OCI-LY1 (cell line): ENCODE measurements at regions not wholly inside any gene's neighbourhood (a gene's known extent, or its start where the extent isn't known, plus 50 kb on each side); places are given as distances from the start of the nearest gene placed in this dataset.

ENCODE experiments used
- H2AFZ ChIP-seq: fragments of 200-600 bp; sonication (generic), shearing (Covaris generic); 2 replicates; pipeline ENCODE4 v1.6.0; 2014; ENCODE audit warnings: antibody characterized with exemption, mild to moderate bottlenecking, low read length
- H3F3A ChIP-seq: fragments of 200-600 bp; sonication (generic), shearing (Covaris generic); 2 replicates; pipeline ENCODE4 v1.6.0; 2014; ENCODE audit warnings: mild to moderate bottlenecking, antibody characterized with exemption, low read length, moderate library complexity; ENCODE audit not compliant: insufficient read depth
- H3K27ac ChIP-seq: fragments of 200-600 bp; sonication (generic); 2 replicates; pipeline ENCODE4 v1.5.1; 2014; ENCODE audit warnings: low read length, mixed run types, mild to moderate bottlenecking, low read depth; ENCODE audit not compliant: poor library complexity, severe bottlenecking
- H3K27me3 ChIP-seq: fragments of 200-600 bp; sonication (generic); 2 replicates; pipeline ENCODE4 v1.6.0; 2014; ENCODE audit warnings: antibody characterized with exemption, mild to moderate bottlenecking, low read length, moderate library complexity; ENCODE audit not compliant: insufficient read depth
- H3K36me3 ChIP-seq: fragments of 200-600 bp; sonication (generic); 2 replicates; pipeline ENCODE4 v1.6.1; 2014; ENCODE audit warnings: mild to moderate bottlenecking, antibody characterized with exemption, low read length, moderate library complexity, mixed read lengths; ENCODE audit not compliant: insufficient read depth
- H3K4me1 ChIP-seq: fragments of 200-600 bp; sonication (generic); 2 replicates; pipeline ENCODE4 v1.5.1; 2014; ENCODE audit warnings: mild to moderate bottlenecking, low read length, moderate library complexity; ENCODE audit not compliant: insufficient read depth, severe bottlenecking
- H3K4me2 ChIP-seq: fragments of 200-600 bp; sonication (generic), shearing (Covaris generic); 2 replicates; pipeline ENCODE4 v1.6.1; 2014; ENCODE audit warnings: low read length
- H3K4me3 ChIP-seq: fragments of 200-600 bp; sonication (generic); 2 replicates; pipeline ENCODE4 v1.5.1; 2014; ENCODE audit warnings: low read length, low read depth, mild to moderate bottlenecking, mixed read lengths; ENCODE audit not compliant: poor library complexity, severe bottlenecking
- H3K79me2 ChIP-seq: fragments of 200-600 bp; shearing (Covaris generic); 2 replicates; pipeline ENCODE4 v1.6.1; 2016; ENCODE audit warnings: mixed run types, low read length, mixed read lengths; ENCODE audit not compliant: insufficient read depth
- H3K9ac ChIP-seq: fragments of 200-600 bp; sonication (generic), shearing (Covaris generic); 2 replicates; pipeline ENCODE4 v1.6.1; 2014; ENCODE audit warnings: mild to moderate bottlenecking, low read length, mixed read lengths
- H3K9me2 ChIP-seq: fragments of 200-600 bp; sonication (generic), shearing (Covaris generic); 2 replicates; pipeline ENCODE4 v1.6.1; 2014; ENCODE audit warnings: low read depth, mild to moderate bottlenecking, low read length, mixed read lengths
- H3K9me3 ChIP-seq: fragments of 200-600 bp; shearing (Covaris generic); 2 replicates; pipeline ENCODE4 v1.6.1; 2014; ENCODE audit warnings: low read length, mixed read lengths
- H4K20me1 ChIP-seq: fragments of 200-600 bp; sonication (generic), shearing (Covaris generic); 2 replicates; pipeline ENCODE4 v1.6.0; 2016; ENCODE audit warnings: mild to moderate bottlenecking, low read length; ENCODE audit not compliant: insufficient read depth
- CTCF ChIP-seq: fragments of 200-600 bp; sonication (generic), shearing (Covaris generic); IDR thresholded peaks from 2 replicates; pipeline ENCODE4 v1.5.1; 2017; ENCODE audit warnings: mild to moderate bottlenecking, antibody characterized with exemption, low read length, moderate library complexity, mixed read lengths
- EZH2 ChIP-seq: fragments of 200-600 bp; sonication (generic), shearing (Covaris generic); IDR thresholded peaks from 2 replicates; pipeline ENCODE4 v1.8.0; 2017; ENCODE audit warnings: borderline replicate concordance, mixed run types, mild to moderate bottlenecking, antibody characterized with exemption, low read length, moderate library complexity, mixed read lengths

GRCh38 chr22:47286590-47286989, 524.1 kb downstream of the TBC1D22A start:
- no peak overlapping the region for H2AFZ ChIP-seq
- no peak overlapping the region for H3K9ac ChIP-seq
- no peaks in the 10 kb centered on the region for H4K20me1 ChIP-seq
- no peaks in the 10 kb centered on the region for H3K79me2 ChIP-seq
- no peaks in the 10 kb centered on the region for H3K9me3 ChIP-seq
- no peak overlapping the region for H3K4me2 ChIP-seq
- H3K27me3 ChIP-seq, result peaks cover 3% of the 10 kb centered on the region; the same call in 1 of the 2 replicates
- H3K4me3 ChIP-seq, result no peak overlapping the region
- H3K27ac ChIP-seq, result no peak overlapping the region
- TF ChIP-seq CTCF, result no peak
- TF ChIP-seq EZH2, result no peak
- H3K36me3 ChIP-seq, result no peaks in the 10 kb centered on the region
- H3F3A ChIP-seq, result no peaks in the 10 kb centered on the region
- H3K9me2 ChIP-seq, result no peaks in the 10 kb centered on the region
- no peaks in the 10 kb centered on the region for H3K4me1 ChIP-seq

- no peak overlapping the region for H3K4me2 ChIP-seq
- H3K4me3 ChIP-seq, result no peak overlapping the region
- H3K27me3 ChIP-seq, result peaks cover 3% of the 10 kb centered on the region; the same call in 1 of the 2 replicates
- no peaks in the 10 kb centered on the region for H3K4me1 ChIP-seq
- H3F3A ChIP-seq, result no peaks in the 10 kb centered on the region
- no peak overlapping the region for H3K27ac ChIP-seq
- no peaks in the 10 kb centered on the region for H3K9me3 ChIP-seq
- TF ChIP-seq CTCF, result no peak
- no peak for TF ChIP-seq EZH2
- H2AFZ ChIP-seq, result no peak overlapping the region
- H3K9me2 ChIP-seq, result no peaks in the 10 kb centered on the region
- no peaks in the 10 kb centered on the region for H3K79me2 ChIP-seq
- no peak overlapping the region for H3K9ac ChIP-seq
- no peaks in the 10 kb centered on the region for H3K36me3 ChIP-seq
- no peaks in the 10 kb centered on the region for H4K20me1 ChIP-seq
These were observed 523.5 kb downstream of the TBC1D22A start for GRCh38 chr22:47285981-47286380.

GRCh38 chr22:47284822-47285221, 522.4 kb downstream of the TBC1D22A start:
- H3K27ac ChIP-seq, result no peak overlapping the region
- H3K9ac ChIP-seq, result no peak overlapping the region
- TF ChIP-seq CTCF (no peak), EZH2 (no peak)
- H3K4me1 ChIP-seq, result no peaks in the 10 kb centered on the region
- H3K36me3 ChIP-seq, result no peaks in the 10 kb centered on the region
- peaks cover 3% of the 10 kb centered on the region; the same call in 1 of the 2 replicates for H3K27me3 ChIP-seq
- no peak overlapping the region for H3K4me2 ChIP-seq
- no peak overlapping the region for H3K4me3 ChIP-seq
- no peaks in the 10 kb centered on the region for H4K20me1 ChIP-seq
- no peaks in the 10 kb centered on the region for H3K79me2 ChIP-seq
- no peaks in the 10 kb centered on the region for H3K9me2 ChIP-seq
- H2AFZ ChIP-seq, result no peak overlapping the region
- no peaks in the 10 kb centered on the region for H3K9me3 ChIP-seq
- H3F3A ChIP-seq, result no peaks in the 10 kb centered on the region
